ENCODE measurements at regions not wholly inside any gene's neighbourhood (a gene's known extent, or its start where the extent isn't known, plus 50 kb on each side); places are given as distances from the start of the nearest gene placed in this dataset.
"Not testable (repeated sequence)": the region's sequence is repeated elsewhere in the genome, so short reads cannot be mapped to it uniquely, and the experiment has no call there.

- H3K27ac Mint-ChIP-seq = no peak overlapping the region
- H3K36me3 Mint-ChIP-seq (ENCODE audit: low read depth) = no peaks in the 10 kb centered on the region
- H3K27me3 Mint-ChIP-seq = no peaks in the 10 kb centered on the region
- H3K4me3 Mint-ChIP-seq = no peak overlapping the region
- H3K4me1 Mint-ChIP-seq (ENCODE audit: low read depth) = no peaks in the 10 kb centered on the region
- H3K9me3 Mint-ChIP-seq = peaks cover 53% of the 10 kb centered on the region
- intact Hi-C loops (cut with micrococcal nuclease) = no loop called here
Measured at GRCh38 chr7:80294346-80294745, 159.7 kb downstream of the GNAI1 start.

DNA sequence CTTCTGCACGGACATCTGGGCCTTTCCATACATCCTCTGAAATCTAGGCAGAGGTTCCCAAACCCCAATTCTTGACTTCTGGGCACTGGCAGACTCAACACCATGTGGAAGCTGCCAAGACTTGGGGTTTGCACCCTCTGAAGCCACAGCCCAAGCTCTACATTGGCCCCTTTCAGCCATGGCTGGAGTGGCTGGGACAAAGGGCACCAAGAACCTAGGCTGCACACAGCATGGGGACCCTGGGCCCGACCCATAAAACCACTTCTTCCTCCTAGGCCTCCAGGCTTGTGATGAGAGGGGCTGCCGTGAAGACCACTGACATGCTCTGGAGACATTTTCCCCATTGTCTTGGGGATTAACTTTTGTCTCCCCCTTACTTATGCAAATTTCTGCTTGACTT, 158.0 kb downstream of the GNAI1 start:
- H3K4me1 Mint-ChIP-seq (ENCODE audit: low read depth); intact Hi-C loops (cut with micrococcal nuclease); H3K27ac Mint-ChIP-seq; H3K27me3 Mint-ChIP-seq; H3K36me3 Mint-ChIP-seq (ENCODE audit: low read depth); H3K4me3 Mint-ChIP-seq: not testable (repeated sequence)
- H3K9me3 Mint-ChIP-seq = peaks cover 53% of the 10 kb centered on the region

- no peak overlapping the region for H3K4me3 Mint-ChIP-seq
- no peaks in the 10 kb centered on the region for H3K27me3 Mint-ChIP-seq
- H3K9me3 Mint-ChIP-seq = peaks cover 38% of the 10 kb centered on the region
- intact Hi-C loops (cut with micrococcal nuclease) = no loop called here
- H3K4me1 Mint-ChIP-seq (ENCODE audit: low read depth) = no peaks in the 10 kb centered on the region
- no peak overlapping the region for H3K27ac Mint-ChIP-seq
- H3K36me3 Mint-ChIP-seq (ENCODE audit: low read depth) = no peaks in the 10 kb centered on the region
Measured at GRCh38 chr7:80288175-80289122, 153.8 kb downstream of the GNAI1 start.

DNA sequence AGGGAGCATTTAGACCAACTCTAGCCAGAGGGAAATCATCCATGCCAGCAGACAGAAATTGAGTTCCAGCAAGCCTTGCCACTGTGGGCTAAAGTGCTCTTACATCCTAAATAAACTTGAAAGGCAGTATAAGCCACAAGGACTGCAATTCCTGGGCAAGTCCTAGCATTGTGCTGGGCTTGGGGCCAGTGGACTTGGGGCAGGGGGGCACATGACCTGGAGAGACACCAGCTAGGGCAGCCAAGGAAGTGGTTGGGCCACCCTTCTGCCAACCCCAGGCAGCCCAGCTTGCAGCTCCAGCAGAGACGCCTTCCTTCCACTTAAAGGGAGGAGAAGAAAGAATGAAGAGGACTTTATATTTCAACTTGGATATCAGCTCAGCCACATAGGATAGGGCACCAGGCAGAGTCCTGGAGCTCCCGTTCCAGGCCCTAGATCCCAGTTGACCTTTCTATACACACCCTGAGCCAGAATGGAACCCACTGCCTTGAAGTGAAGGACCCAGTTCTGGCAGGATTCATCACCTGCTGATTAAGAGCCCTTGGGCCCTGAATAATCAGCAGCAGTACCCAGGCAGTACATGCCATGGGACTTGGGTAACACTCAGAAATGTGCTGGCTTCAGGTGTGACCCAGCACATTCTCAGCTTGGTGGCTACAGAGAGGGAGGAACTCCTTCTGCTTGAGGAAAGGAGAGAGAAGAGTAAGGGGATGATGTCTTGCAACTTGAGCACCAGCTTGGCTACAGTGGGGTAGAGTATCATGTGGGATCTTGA, 153.0 kb downstream of the GNAI1 start:
- no peaks in the 10 kb centered on the region for H3K27me3 Mint-ChIP-seq
- H3K27ac Mint-ChIP-seq = no peak overlapping the region
- H3K36me3 Mint-ChIP-seq (ENCODE audit: low read depth) = no peaks in the 10 kb centered on the region
- no peaks in the 10 kb centered on the region for H3K4me1 Mint-ChIP-seq (ENCODE audit: low read depth)
- peaks cover 38% of the 10 kb centered on the region for H3K9me3 Mint-ChIP-seq
- no peak overlapping the region for H3K4me3 Mint-ChIP-seq
- intact Hi-C loops (cut with micrococcal nuclease) = no loop called here

DNA sequence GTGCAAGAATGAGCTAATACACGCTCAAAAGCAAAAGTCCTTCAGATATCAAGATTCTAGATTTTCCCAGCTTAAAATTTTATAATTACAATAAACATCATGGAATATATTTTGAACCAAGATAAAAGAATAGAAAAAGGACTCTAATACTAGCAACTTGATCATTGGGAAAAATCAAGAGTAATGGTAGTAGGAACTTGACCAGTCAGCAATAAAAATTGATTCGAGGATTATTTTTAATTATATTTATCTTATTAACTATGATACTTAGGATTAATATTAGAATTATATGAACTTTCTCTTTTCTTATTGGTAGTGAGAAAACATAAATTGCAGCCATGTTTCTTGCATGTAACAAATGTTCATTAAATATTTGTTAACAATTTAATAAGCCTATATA, 152.0 kb downstream of the GNAI1 start:
- Mint-ChIP-seq H3K36me3 (ENCODE audit: low read depth) (no peaks in the 10 kb centered on the region), H3K27ac (no peak overlapping the region), H3K4me3 (no peak overlapping the region), H3K4me1 (ENCODE audit: low read depth) (no peaks in the 10 kb centered on the region), H3K27me3 (no peaks in the 10 kb centered on the region), H3K9me3 (peaks cover 31% of the 10 kb centered on the region)
- intact Hi-C loops (cut with micrococcal nuclease) = no loop called here

- Mint-ChIP-seq H3K27ac (no peak overlapping the region), H3K4me3 (no peak overlapping the region), H3K27me3 (no peaks in the 10 kb centered on the region), H3K36me3 (ENCODE audit: low read depth) (no peaks in the 10 kb centered on the region), H3K4me1 (ENCODE audit: low read depth) (no peaks in the 10 kb centered on the region), H3K9me3 (peaks cover 25% of the 10 kb centered on the region)
- intact Hi-C loops (cut with micrococcal nuclease) = no loop called here
Measured at GRCh38 chr7:80284855-80285254, 150.2 kb downstream of the GNAI1 start.

DNA sequence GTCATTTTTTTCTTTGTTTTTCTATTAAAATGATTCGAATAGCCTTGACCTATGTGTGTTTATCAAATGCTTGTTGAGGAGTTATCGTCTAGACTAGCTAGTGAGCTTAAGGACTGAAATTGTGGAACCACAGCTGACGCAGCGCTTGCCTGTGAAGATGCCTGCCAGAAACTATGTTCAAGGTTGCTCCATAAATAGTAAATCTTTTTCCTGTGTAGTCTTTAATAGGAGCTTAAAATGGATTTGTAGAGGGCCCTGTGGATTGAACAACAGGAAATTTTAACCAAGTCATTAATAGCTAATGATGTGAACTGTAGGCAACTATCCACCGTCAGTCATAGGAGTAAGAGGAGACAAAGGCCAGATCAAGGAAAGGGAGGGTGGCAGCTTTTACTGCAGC, 145.1 kb downstream of the GNAI1 start:
- no peaks in the 10 kb centered on the region for H3K4me1 Mint-ChIP-seq (ENCODE audit: low read depth)
- no peak overlapping the region for H3K4me3 Mint-ChIP-seq
- H3K9me3 Mint-ChIP-seq = peaks cover 12% of the 10 kb centered on the region
- intact Hi-C loops (cut with micrococcal nuclease) = no loop called here
- H3K27ac Mint-ChIP-seq = no peak overlapping the region
- H3K36me3 Mint-ChIP-seq (ENCODE audit: low read depth) = no peaks in the 10 kb centered on the region
- H3K27me3 Mint-ChIP-seq = no peaks in the 10 kb centered on the region

DNA sequence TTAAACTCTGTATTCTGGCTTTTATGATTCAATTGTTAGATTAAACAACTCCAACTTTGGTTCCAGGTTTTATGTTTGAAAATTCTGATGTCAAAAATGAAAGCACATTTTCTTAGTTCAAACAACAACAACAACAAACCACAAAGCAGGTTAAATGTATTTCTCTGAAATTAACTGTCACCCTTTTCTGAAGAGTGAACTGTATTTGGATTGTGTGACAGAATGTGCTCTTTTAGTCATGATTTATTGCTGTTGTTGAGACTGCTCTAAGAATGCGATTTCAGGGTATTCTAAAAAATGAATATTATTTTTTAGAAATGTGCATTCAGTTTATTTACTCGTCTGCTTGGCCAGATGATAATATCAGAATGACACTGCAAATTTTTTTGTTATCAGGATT, 144.1 kb downstream of the GNAI1 start:
- H3K4me1 Mint-ChIP-seq (ENCODE audit: low read depth) = no peaks in the 10 kb centered on the region
- no peak overlapping the region for H3K4me3 Mint-ChIP-seq
- intact Hi-C loops (cut with micrococcal nuclease) = no loop called here
- H3K9me3 Mint-ChIP-seq = peaks cover 12% of the 10 kb centered on the region
- no peak overlapping the region for H3K27ac Mint-ChIP-seq
- H3K36me3 Mint-ChIP-seq (ENCODE audit: low read depth) = no peaks in the 10 kb centered on the region
- H3K27me3 Mint-ChIP-seq = no peaks in the 10 kb centered on the region

DNA sequence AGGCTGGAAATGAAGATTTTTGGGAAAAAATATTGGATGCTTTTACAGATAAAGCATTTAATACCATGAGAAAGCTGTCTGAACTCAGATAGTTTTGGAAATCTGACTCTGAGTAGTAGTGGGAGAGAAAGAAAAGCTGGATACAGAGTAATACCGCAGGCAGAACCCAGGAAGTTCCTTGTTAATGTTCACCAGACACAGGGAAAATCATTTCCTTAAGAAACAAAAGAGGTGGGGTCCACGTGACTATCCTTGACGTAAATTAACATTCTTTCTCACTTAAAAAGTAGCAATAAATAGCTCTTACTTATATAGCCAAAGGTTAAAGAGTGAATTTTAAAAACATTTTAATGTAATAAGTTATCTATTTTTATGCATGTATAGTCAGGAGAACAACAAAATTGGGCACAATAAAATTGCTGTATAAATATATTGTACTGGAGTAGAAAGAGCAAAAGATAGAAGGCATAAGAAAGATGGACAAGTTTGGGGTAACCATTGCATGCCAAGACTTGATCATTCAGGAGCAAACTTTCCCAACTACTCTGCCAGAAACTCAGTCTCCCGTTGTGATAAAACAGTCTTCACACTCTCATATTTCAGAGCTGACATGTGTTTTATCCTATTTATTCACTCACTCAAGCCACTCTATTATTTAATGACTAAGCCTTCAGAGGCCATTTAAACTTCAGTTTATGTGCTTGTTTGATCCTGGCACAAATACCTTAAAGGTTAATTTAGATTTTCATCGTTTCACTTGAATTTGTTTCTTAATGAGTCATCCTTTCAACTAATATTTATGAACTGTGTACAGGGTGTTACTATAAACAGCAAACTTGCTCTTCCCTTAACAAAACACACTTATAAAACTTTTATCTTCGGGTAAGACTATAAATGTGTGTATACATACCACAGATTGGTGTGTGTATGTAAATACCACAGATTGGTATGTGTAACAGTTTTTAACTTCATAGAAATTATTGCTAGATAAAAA, 143.1 kb downstream of the GNAI1 start:
- Mint-ChIP-seq H3K27ac (no peak overlapping the region), H3K4me3 (no peak overlapping the region), H3K27me3 (no peaks in the 10 kb centered on the region), H3K9me3 (peaks cover 3% of the 10 kb centered on the region), H3K4me1 (ENCODE audit: low read depth) (no peaks in the 10 kb centered on the region), H3K36me3 (ENCODE audit: low read depth) (no peaks in the 10 kb centered on the region)
- intact Hi-C loops (cut with micrococcal nuclease) = no loop called here
